ENCODE measurements at regions not wholly inside any gene's neighbourhood (a gene's known extent, or its start where the extent isn't known, plus 50 kb on each side); places are given as distances from the start of the nearest gene placed in this dataset.

DNA sequence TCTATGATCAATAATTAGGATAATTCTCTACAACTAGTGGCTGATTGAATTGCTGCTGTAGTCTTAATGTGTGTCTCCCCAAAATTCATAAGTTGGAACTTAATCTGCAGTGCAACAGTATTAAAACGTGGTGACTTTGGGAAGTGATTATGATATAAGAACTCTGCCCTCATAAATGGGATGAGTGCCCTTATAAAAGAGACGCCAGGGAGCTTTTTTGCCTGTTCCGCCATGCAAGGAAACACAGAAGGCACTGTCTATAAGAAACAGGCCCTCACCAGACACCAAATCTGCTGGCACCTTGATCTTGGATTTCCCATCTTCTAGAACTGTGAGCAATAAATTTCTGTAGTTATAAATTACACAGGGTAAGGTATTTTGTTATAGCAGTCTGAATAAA lies 161.0 kb downstream of the ALX1 start:
- TF ChIP-seq MYC (IDR thresholded peaks at IDR 0.05; ENCODE audit: low read depth, low read length) = no peak
- TF ChIP-seq, protein P1, sequence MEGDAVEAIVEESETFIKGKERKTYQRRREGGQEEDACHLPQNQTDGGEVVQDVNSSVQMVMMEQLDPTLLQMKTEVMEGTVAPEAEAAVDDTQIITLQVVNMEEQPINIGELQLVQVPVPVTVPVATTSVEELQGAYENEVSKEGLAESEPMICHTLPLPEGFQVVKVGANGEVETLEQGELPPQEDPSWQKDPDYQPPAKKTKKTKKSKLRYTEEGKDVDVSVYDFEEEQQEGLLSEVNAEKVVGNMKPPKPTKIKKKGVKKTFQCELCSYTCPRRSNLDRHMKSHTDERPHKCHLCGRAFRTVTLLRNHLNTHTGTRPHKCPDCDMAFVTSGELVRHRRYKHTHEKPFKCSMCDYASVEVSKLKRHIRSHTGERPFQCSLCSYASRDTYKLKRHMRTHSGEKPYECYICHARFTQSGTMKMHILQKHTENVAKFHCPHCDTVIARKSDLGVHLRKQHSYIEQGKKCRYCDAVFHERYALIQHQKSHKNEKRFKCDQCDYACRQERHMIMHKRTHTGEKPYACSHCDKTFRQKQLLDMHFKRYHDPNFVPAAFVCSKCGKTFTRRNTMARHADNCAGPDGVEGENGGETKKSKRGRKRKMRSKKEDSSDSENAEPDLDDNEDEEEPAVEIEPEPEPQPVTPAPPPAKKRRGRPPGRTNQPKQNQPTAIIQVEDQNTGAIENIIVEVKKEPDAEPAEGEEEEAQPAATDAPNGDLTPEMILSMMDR (IDR thresholded peaks at IDR 0.05; ENCODE audit: low read depth, low read length) = no peak
